ENCODE measurements at regions not wholly inside any gene's neighbourhood (a gene's known extent, or its start where the extent isn't known, plus 50 kb on each side); places are given as distances from the start of the nearest gene placed in this dataset.

DNA sequence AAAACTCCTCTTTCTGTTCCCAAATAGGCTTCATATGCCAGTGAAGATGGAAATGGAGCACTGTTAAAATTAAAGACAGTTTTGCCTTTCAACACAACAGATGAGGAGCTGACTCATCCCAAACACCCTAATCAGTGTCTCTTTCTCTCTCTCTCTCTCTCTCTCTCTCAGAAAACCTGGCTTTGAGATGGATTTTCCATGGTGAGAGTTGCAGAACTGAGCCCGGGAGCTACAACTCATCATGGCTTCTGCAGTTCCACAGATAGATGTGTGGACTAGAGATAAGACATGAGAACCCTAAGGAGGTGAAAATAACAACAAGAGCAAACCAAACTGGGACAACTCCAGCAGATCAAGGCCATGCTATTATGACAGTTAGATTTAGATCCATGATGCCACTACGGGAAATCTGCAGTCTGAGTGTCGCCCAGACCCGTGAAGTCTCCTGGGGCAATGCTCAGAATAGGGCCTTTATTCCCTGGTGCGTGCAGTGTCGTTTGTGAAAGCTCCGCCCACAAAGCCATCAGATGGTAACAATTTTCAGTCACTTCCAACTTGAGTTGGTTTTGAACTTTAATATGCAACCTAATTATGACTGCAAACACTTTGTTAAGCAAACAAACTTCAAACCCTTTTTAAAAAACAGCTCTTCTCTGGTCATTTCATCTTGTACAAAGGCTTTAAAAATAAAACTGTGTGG is 338.2 kb upstream of the PREP start:
- H3K9me3 ChIP-seq (ENCODE audit: insufficient read depth, low read depth, low read length) = no peaks in the 10 kb centered on the region
- H3K4me1 Mint-ChIP-seq (ENCODE audit: low read depth, unreplicated experiment) = peaks cover 7% of the 10 kb centered on the region
- DNase-seq (ENCODE audit: low read depth) (peak; percentile 10), FAIRE-seq (peak; percentile 34)
- H3K36me3 Mint-ChIP-seq (ENCODE audit: low read depth, unreplicated experiment) = peaks cover 2% of the 10 kb centered on the region
- peak overlapping the region; percentile 53 for H3K27ac Mint-ChIP-seq (ENCODE audit: unreplicated experiment)
- no peak overlapping the region for H2AFZ ChIP-seq (ENCODE audit: low read depth, low read length)
- H3K4me3 ChIP-seq (ENCODE audit: insufficient read depth, low read depth, low read length) = no peak overlapping the region
- no peaks in the 10 kb centered on the region for H3K27me3 Mint-ChIP-seq (ENCODE audit: low read depth, unreplicated experiment)
- H3K79me2 ChIP-seq (ENCODE audit: insufficient read depth, low read length) = no peaks in the 10 kb centered on the region
- H4K20me1 ChIP-seq (ENCODE audit: insufficient read depth, low read length) = no peaks in the 10 kb centered on the region
- no peak overlapping the region for H3K4me2 ChIP-seq (ENCODE audit: low read length)
- no peak overlapping the region for H3K9ac ChIP-seq (ENCODE audit: low read length)
- H3K4me3 Mint-ChIP-seq (ENCODE audit: unreplicated experiment) = no peak overlapping the region
- H3K27me3 ChIP-seq (ENCODE audit: insufficient read depth, low read length) = no peaks in the 10 kb centered on the region
- no peaks in the 10 kb centered on the region for H3K36me3 ChIP-seq (ENCODE audit: insufficient read depth, low read length)
- no peaks in the 10 kb centered on the region for H3K9me3 Mint-ChIP-seq (ENCODE audit: unreplicated experiment)
- H3K4me1 ChIP-seq (ENCODE audit: insufficient read depth, low read length) = no peaks in the 10 kb centered on the region
- TF ChIP-seq, protein P1, sequence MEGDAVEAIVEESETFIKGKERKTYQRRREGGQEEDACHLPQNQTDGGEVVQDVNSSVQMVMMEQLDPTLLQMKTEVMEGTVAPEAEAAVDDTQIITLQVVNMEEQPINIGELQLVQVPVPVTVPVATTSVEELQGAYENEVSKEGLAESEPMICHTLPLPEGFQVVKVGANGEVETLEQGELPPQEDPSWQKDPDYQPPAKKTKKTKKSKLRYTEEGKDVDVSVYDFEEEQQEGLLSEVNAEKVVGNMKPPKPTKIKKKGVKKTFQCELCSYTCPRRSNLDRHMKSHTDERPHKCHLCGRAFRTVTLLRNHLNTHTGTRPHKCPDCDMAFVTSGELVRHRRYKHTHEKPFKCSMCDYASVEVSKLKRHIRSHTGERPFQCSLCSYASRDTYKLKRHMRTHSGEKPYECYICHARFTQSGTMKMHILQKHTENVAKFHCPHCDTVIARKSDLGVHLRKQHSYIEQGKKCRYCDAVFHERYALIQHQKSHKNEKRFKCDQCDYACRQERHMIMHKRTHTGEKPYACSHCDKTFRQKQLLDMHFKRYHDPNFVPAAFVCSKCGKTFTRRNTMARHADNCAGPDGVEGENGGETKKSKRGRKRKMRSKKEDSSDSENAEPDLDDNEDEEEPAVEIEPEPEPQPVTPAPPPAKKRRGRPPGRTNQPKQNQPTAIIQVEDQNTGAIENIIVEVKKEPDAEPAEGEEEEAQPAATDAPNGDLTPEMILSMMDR (IDR thresholded peaks at IDR 0.05; ENCODE audit: insufficient read depth, low read depth, low read length) = no peak
- no peak for TF ChIP-seq EZH2 (IDR thresholded peaks at IDR 0.05; ENCODE audit: insufficient read depth, low read length)
- no peak overlapping the region for H3K27ac ChIP-seq (ENCODE audit: low read depth, low read length)

DNA sequence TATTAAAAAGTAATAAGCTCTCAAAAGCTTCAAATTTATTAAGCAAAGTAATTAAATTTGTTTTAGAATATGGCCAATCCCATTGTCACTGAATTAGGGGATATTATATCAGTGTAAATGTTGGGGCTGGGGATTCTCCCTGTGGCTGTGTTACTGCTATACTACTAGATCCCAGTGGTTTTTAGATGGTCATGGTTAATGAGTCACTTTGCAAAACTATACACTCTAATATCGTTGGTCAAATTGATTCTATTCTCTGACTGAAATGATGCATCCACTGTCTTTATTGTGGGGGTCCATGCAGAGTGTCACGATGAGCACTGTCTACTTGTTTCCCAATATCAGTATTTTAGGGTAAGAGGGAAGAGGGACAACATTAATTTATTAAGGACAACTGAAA is 336.9 kb upstream of the PREP start:
- Histone ChIP-seq H2AFZ (ENCODE audit: low read depth, low read length) (no peak overlapping the region), H3K4me2 (ENCODE audit: low read length) (no peak overlapping the region), H3K9me3 (ENCODE audit: insufficient read depth, low read depth, low read length) (no peaks in the 10 kb centered on the region), H3K4me3 (ENCODE audit: insufficient read depth, low read depth, low read length) (no peak overlapping the region), H3K4me1 (ENCODE audit: insufficient read depth, low read length) (no peaks in the 10 kb centered on the region), H3K9ac (ENCODE audit: low read length) (no peak overlapping the region), H4K20me1 (ENCODE audit: insufficient read depth, low read length) (no peaks in the 10 kb centered on the region), H3K79me2 (ENCODE audit: insufficient read depth, low read length) (no peaks in the 10 kb centered on the region), H3K27me3 (ENCODE audit: insufficient read depth, low read length) (no peaks in the 10 kb centered on the region), H3K27ac (ENCODE audit: low read depth, low read length) (no peak overlapping the region), H3K36me3 (ENCODE audit: insufficient read depth, low read length) (no peaks in the 10 kb centered on the region)
- no peak overlapping the region for H3K27ac Mint-ChIP-seq (ENCODE audit: unreplicated experiment)
- no peak for TF ChIP-seq EZH2 (IDR thresholded peaks at IDR 0.05; ENCODE audit: insufficient read depth, low read length)
- TF ChIP-seq, protein P1 (IDR thresholded peaks at IDR 0.05; ENCODE audit: insufficient read depth, low read depth, low read length) = no peak
- FAIRE-seq (no peak), DNase-seq (ENCODE audit: low read depth) (no peak)
- no peaks in the 10 kb centered on the region for H3K27me3 Mint-ChIP-seq (ENCODE audit: low read depth, unreplicated experiment)
- no peak overlapping the region for H3K4me3 Mint-ChIP-seq (ENCODE audit: unreplicated experiment)
- no peaks in the 10 kb centered on the region for H3K9me3 Mint-ChIP-seq (ENCODE audit: unreplicated experiment)
- peaks cover 2% of the 10 kb centered on the region for H3K36me3 Mint-ChIP-seq (ENCODE audit: low read depth, unreplicated experiment)
- H3K4me1 Mint-ChIP-seq (ENCODE audit: low read depth, unreplicated experiment) = peaks cover 1% of the 10 kb centered on the region

DNA sequence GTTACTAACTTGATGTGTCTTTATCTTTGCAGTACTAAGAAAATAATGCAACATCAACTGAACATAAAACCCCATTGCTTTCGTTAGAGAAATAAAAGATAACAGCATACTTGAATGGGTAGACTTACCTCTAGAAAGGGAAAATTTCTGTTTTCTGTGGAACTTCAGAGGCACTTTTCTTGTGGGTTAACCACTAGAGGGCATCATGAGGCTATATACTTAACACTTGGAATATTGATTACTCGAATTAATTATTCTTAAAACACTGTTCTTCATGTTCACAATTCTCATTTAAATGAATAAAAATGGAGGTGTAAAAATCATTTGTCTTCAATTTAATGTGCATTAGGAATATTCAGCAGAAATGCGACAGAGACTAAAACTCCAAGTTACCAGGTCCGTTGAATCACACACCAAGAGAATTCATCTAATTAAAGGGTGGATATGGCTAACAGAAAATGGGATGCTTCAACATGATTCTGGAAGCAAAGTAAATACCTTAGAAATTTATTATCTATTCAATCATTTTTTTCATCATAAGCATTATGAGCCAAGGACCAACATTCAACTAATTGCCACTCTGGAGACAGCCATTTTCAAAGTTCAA is 330.8 kb upstream of the PREP start:
- peak; percentile 67 for FAIRE-seq
- Histone ChIP-seq H3K9me3 (ENCODE audit: insufficient read depth, low read depth, low read length) (no peaks in the 10 kb centered on the region), H4K20me1 (ENCODE audit: insufficient read depth, low read length) (no peaks in the 10 kb centered on the region), H3K27me3 (ENCODE audit: insufficient read depth, low read length) (no peaks in the 10 kb centered on the region), H2AFZ (ENCODE audit: low read depth, low read length) (no peak overlapping the region), H3K36me3 (ENCODE audit: insufficient read depth, low read length) (no peaks in the 10 kb centered on the region), H3K4me2 (ENCODE audit: low read length) (no peak overlapping the region), H3K4me3 (ENCODE audit: insufficient read depth, low read depth, low read length) (no peak overlapping the region), H3K79me2 (ENCODE audit: insufficient read depth, low read length) (no peaks in the 10 kb centered on the region), H3K4me1 (ENCODE audit: insufficient read depth, low read length) (no peaks in the 10 kb centered on the region), H3K9ac (ENCODE audit: low read length) (no peak overlapping the region), H3K27ac (ENCODE audit: low read depth, low read length) (no peak overlapping the region)
- H3K9me3 Mint-ChIP-seq (ENCODE audit: unreplicated experiment) = no peaks in the 10 kb centered on the region
- no peaks in the 10 kb centered on the region for H3K36me3 Mint-ChIP-seq (ENCODE audit: low read depth, unreplicated experiment)
- peak; percentile 13 for DNase-seq (ENCODE audit: low read depth)
- no peak overlapping the region for H3K4me3 Mint-ChIP-seq (ENCODE audit: unreplicated experiment)
- H3K27ac Mint-ChIP-seq (ENCODE audit: unreplicated experiment) = no peak overlapping the region
- no peaks in the 10 kb centered on the region for H3K4me1 Mint-ChIP-seq (ENCODE audit: low read depth, unreplicated experiment)
- TF ChIP-seq EZH2 (IDR thresholded peaks at IDR 0.05; ENCODE audit: insufficient read depth, low read length) = no peak
- TF ChIP-seq, protein P1 (IDR thresholded peaks at IDR 0.05; ENCODE audit: insufficient read depth, low read depth, low read length) = peak; percentile 69
- no peaks in the 10 kb centered on the region for H3K27me3 Mint-ChIP-seq (ENCODE audit: low read depth, unreplicated experiment)
